ENCODE measurements at regions not wholly inside any gene's neighbourhood (a gene's known extent, or its start where the extent isn't known, plus 50 kb on each side); places are given as distances from the start of the nearest gene placed in this dataset.

- no peaks in the 10 kb centered on the region for H3K9me3 ChIP-seq (ENCODE audit: low read length)
- no peaks in the 10 kb centered on the region for H3K36me3 ChIP-seq (ENCODE audit: insufficient read depth, low read length)
- H3K79me2 ChIP-seq (ENCODE audit: insufficient read depth, low read depth, low read length) = no peaks in the 10 kb centered on the region
- ChIA-PET POLR2A (no interaction called here), CTCF (ENCODE audit: unreplicated experiment) (no interaction called here)
- no peaks in the 10 kb centered on the region for H3K9me2 ChIP-seq (ENCODE audit: insufficient read depth, low read length)
- H3K27ac ChIP-seq (ENCODE audit: low read depth, low read length, poor library complexity, severe bottlenecking) = no peak overlapping the region
- no peak overlapping the region for H3K4me3 ChIP-seq (ENCODE audit: low read depth, low read length, poor library complexity, severe bottlenecking)
- no peaks in the 10 kb centered on the region for H4K20me1 ChIP-seq (ENCODE audit: insufficient read depth, low read length)
- no peak overlapping the region for H3K4me2 ChIP-seq (ENCODE audit: low read length)
- intact Hi-C loops (cut with micrococcal nuclease; ENCODE audit: unreplicated experiment) = no loop called here
- no peak overlapping the region for H2AFZ ChIP-seq (ENCODE audit: low read length)
- TF ChIP-seq CTCF (conservative IDR thresholded peaks at IDR 0.05; ENCODE audit: low read length) (0 out of 2 replicates have a peak, but pooled peaks have one; percentile 19), EZH2phosphoT487 (IDR thresholded peaks at IDR 0.05; ENCODE audit: borderline replicate concordance, low read depth, low read length) (no peak)
- no peak for DNase-seq (ENCODE audit: low spot score)
- no peaks in the 10 kb centered on the region for H3K4me1 ChIP-seq (ENCODE audit: insufficient read depth, low read length, poor library complexity, severe bottlenecking)
- BruUV-seq (replicated peaks) = no TSS peak
Measured at GRCh38 chr13:54950546-54950945, 1921.9 kb downstream of the OLFM4 start.

GRCh38 chr13:54953786-54954185 is 1925.2 kb downstream of the OLFM4 start:
- intact Hi-C loops (cut with micrococcal nuclease; ENCODE audit: unreplicated experiment) = no loop called here
- Histone ChIP-seq H3K4me3 (ENCODE audit: low read depth, low read length, poor library complexity, severe bottlenecking) (no peak overlapping the region), H3K9me3 (ENCODE audit: low read length) (no peaks in the 10 kb centered on the region), H3K4me1 (ENCODE audit: insufficient read depth, low read length, poor library complexity, severe bottlenecking) (no peaks in the 10 kb centered on the region), H3K9me2 (ENCODE audit: insufficient read depth, low read length) (no peaks in the 10 kb centered on the region), H3K36me3 (ENCODE audit: insufficient read depth, low read length) (no peaks in the 10 kb centered on the region), H3K4me2 (ENCODE audit: low read length) (no peak overlapping the region), H3K79me2 (ENCODE audit: insufficient read depth, low read depth, low read length) (no peaks in the 10 kb centered on the region), H4K20me1 (ENCODE audit: insufficient read depth, low read length) (no peaks in the 10 kb centered on the region), H3K27ac (ENCODE audit: low read depth, low read length, poor library complexity, severe bottlenecking) (no peak overlapping the region), H2AFZ (ENCODE audit: low read length) (no peak overlapping the region)
- no TSS peak for BruUV-seq (replicated peaks)
- no peak for DNase-seq (ENCODE audit: low spot score)
- POLR2A ChIA-PET = interaction anchor here (1.3 kb wide), 1 partner anchor 20 kb away, joined by 3 read pairs; no protein-coding TSS in a partner anchor
- TF ChIP-seq EZH2phosphoT487 (IDR thresholded peaks at IDR 0.05; ENCODE audit: borderline replicate concordance, low read depth, low read length) = no peak
- TF ChIP-seq CTCF (conservative IDR thresholded peaks at IDR 0.05; ENCODE audit: low read length) = no peak
- CTCF ChIA-PET (ENCODE audit: unreplicated experiment) = no interaction called here

- Histone ChIP-seq H2AFZ (ENCODE audit: low read length) (no peak overlapping the region), H3K9me2 (ENCODE audit: insufficient read depth, low read length) (no peaks in the 10 kb centered on the region), H3K79me2 (ENCODE audit: insufficient read depth, low read depth, low read length) (no peaks in the 10 kb centered on the region), H3K9me3 (ENCODE audit: low read length) (peaks cover 10% of the 10 kb centered on the region; the same call in 1 of the 2 replicates), H3K4me2 (ENCODE audit: low read length) (no peak overlapping the region), H3K4me3 (ENCODE audit: low read depth, low read length, poor library complexity, severe bottlenecking) (no peak overlapping the region), H3K27ac (ENCODE audit: low read depth, low read length, poor library complexity, severe bottlenecking) (no peak overlapping the region), H3K36me3 (ENCODE audit: insufficient read depth, low read length) (no peaks in the 10 kb centered on the region), H4K20me1 (ENCODE audit: insufficient read depth, low read length) (no peaks in the 10 kb centered on the region), H3K4me1 (ENCODE audit: insufficient read depth, low read length, poor library complexity, severe bottlenecking) (no peaks in the 10 kb centered on the region)
- no peak for TF ChIP-seq EZH2phosphoT487 (IDR thresholded peaks at IDR 0.05; ENCODE audit: borderline replicate concordance, low read depth, low read length)
- ChIA-PET CTCF (ENCODE audit: unreplicated experiment) (no interaction called here), POLR2A (no interaction called here)
- intact Hi-C loops (cut with micrococcal nuclease; ENCODE audit: unreplicated experiment) = no loop called here
- BruUV-seq (replicated peaks) = no TSS peak
- DNase-seq (ENCODE audit: low spot score) = no peak
Measured at GRCh38 chr13:54958781-54959180, 1930.2 kb downstream of the OLFM4 start.
